ENCODE measurements at regions not wholly inside any gene's neighbourhood (a gene's known extent, or its start where the extent isn't known, plus 50 kb on each side); places are given as distances from the start of the nearest gene placed in this dataset.

- Histone ChIP-seq H3K4me3 (ENCODE audit: low read length) (no peak overlapping the region), H3K4me2 (ENCODE audit: low read length) (no peak overlapping the region), H3K27ac (ENCODE audit: low read length) (no peak overlapping the region), H2AFZ (ENCODE audit: low read depth, low read length) (no peak overlapping the region), H3K27me3 (ENCODE audit: low read depth, low read length) (no peaks in the 10 kb centered on the region), H3K36me3 (replicated peaks; ENCODE audit: low read depth, low read length) (no peaks in the 10 kb centered on the region), H3K4me1 (ENCODE audit: low read length) (no peaks in the 10 kb centered on the region), H3K79me2 (ENCODE audit: low read length) (no peaks in the 10 kb centered on the region), H4K20me1 (ENCODE audit: insufficient read depth, low read length) (no peaks in the 10 kb centered on the region), H3K9ac (ENCODE audit: low read length) (no peak overlapping the region), H3K9me3 (ENCODE audit: insufficient read depth, low read length) (no peaks in the 10 kb centered on the region)
- no peak for TF ChIP-seq CTCF (IDR thresholded peaks at IDR 0.05; ENCODE audit: low read depth, low read length)
- no peak for TF ChIP-seq EZH2phosphoT487 (IDR thresholded peaks at IDR 0.05; ENCODE audit: low read depth)
Measured at GRCh38 chr4:189514209-189514608, 426.5 kb upstream of the FRG1 start.

DNA sequence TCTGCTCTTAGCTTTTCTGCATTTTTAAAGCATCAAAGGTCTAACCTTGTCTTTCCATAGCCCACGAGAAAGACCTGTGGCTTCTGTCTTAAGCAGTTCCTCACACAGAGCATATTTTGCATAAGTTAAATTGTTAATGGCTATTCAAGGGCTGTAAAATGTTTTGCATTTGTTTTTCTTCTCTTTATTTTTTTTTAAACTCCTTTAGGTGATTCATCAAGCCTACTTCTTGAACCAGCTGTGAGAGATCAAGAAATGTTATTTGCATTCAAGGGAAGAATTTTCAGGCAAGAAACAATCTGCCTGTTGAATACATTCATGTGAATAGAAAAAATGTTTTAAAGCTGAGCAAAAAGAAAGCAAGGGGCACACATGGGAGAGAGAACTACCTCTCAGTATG is 423.8 kb upstream of the FRG1 start:
- TF ChIP-seq EZH2phosphoT487 (IDR thresholded peaks at IDR 0.05; ENCODE audit: low read depth): no peak
- Histone ChIP-seq H3K36me3 (replicated peaks; ENCODE audit: low read depth, low read length) (no peaks in the 10 kb centered on the region), H2AFZ (ENCODE audit: low read depth, low read length) (no peak overlapping the region), H3K27me3 (ENCODE audit: low read depth, low read length) (no peaks in the 10 kb centered on the region), H3K4me3 (ENCODE audit: low read length) (no peak overlapping the region), H3K4me1 (ENCODE audit: low read length) (no peaks in the 10 kb centered on the region), H3K4me2 (ENCODE audit: low read length) (no peak overlapping the region), H4K20me1 (ENCODE audit: insufficient read depth, low read length) (no peaks in the 10 kb centered on the region), H3K27ac (ENCODE audit: low read length) (no peak overlapping the region), H3K9me3 (ENCODE audit: insufficient read depth, low read length) (no peaks in the 10 kb centered on the region), H3K79me2 (ENCODE audit: low read length) (no peaks in the 10 kb centered on the region), H3K9ac (ENCODE audit: low read length) (no peak overlapping the region)

- no peak for TF ChIP-seq CTCF (IDR thresholded peaks at IDR 0.05; ENCODE audit: low read depth, low read length)
- TF ChIP-seq EZH2phosphoT487 (IDR thresholded peaks at IDR 0.05; ENCODE audit: low read depth): no peak
- H2AFZ ChIP-seq (ENCODE audit: low read depth, low read length): no peak overlapping the region
- H3K27ac ChIP-seq (ENCODE audit: low read length): no peak overlapping the region
- H3K4me2 ChIP-seq (ENCODE audit: low read length): no peak overlapping the region
- no peaks in the 10 kb centered on the region for H3K4me1 ChIP-seq (ENCODE audit: low read length)
- no peaks in the 10 kb centered on the region for H3K27me3 ChIP-seq (ENCODE audit: low read depth, low read length)
- H3K79me2 ChIP-seq (ENCODE audit: low read length): no peaks in the 10 kb centered on the region
- no peak overlapping the region for H3K9ac ChIP-seq (ENCODE audit: low read length)
- no peaks in the 10 kb centered on the region for H3K36me3 ChIP-seq (replicated peaks; ENCODE audit: low read depth, low read length)
- H4K20me1 ChIP-seq (ENCODE audit: insufficient read depth, low read length): no peaks in the 10 kb centered on the region
- no peaks in the 10 kb centered on the region for H3K9me3 ChIP-seq (ENCODE audit: insufficient read depth, low read length)
- H3K4me3 ChIP-seq (ENCODE audit: low read length): no peak overlapping the region
Measured at GRCh38 chr4:189519186-189519585, 421.5 kb upstream of the FRG1 start.

- TF ChIP-seq CTCF (IDR thresholded peaks at IDR 0.05; ENCODE audit: low read depth, low read length): no peak
- Histone ChIP-seq H3K9me3 (ENCODE audit: insufficient read depth, low read length) (no peaks in the 10 kb centered on the region), H3K9ac (ENCODE audit: low read length) (no peak overlapping the region), H3K27ac (ENCODE audit: low read length) (no peak overlapping the region), H3K27me3 (ENCODE audit: low read depth, low read length) (no peaks in the 10 kb centered on the region), H3K4me1 (ENCODE audit: low read length) (no peaks in the 10 kb centered on the region), H3K79me2 (ENCODE audit: low read length) (no peaks in the 10 kb centered on the region), H3K4me3 (ENCODE audit: low read length) (no peak overlapping the region), H2AFZ (ENCODE audit: low read depth, low read length) (no peak overlapping the region), H3K36me3 (replicated peaks; ENCODE audit: low read depth, low read length) (no peaks in the 10 kb centered on the region), H3K4me2 (ENCODE audit: low read length) (no peak overlapping the region), H4K20me1 (ENCODE audit: insufficient read depth, low read length) (no peaks in the 10 kb centered on the region)
Measured at GRCh38 chr4:189525304-189525703, 415.4 kb upstream of the FRG1 start.

- H3K27ac ChIP-seq (ENCODE audit: low read length): no peak overlapping the region
- H3K79me2 ChIP-seq (ENCODE audit: low read length): no peaks in the 10 kb centered on the region
- no peak overlapping the region for H3K4me2 ChIP-seq (ENCODE audit: low read length)
- H3K9ac ChIP-seq (ENCODE audit: low read length): no peak overlapping the region
- H3K9me3 ChIP-seq (ENCODE audit: insufficient read depth, low read length): no peaks in the 10 kb centered on the region
- no peaks in the 10 kb centered on the region for H4K20me1 ChIP-seq (ENCODE audit: insufficient read depth, low read length)
- no peak overlapping the region for H3K4me3 ChIP-seq (ENCODE audit: low read length)
- no peak overlapping the region for H2AFZ ChIP-seq (ENCODE audit: low read depth, low read length)
- no peaks in the 10 kb centered on the region for H3K36me3 ChIP-seq (replicated peaks; ENCODE audit: low read depth, low read length)
- H3K27me3 ChIP-seq (ENCODE audit: low read depth, low read length): no peaks in the 10 kb centered on the region
- TF ChIP-seq CTCF (IDR thresholded peaks at IDR 0.05; ENCODE audit: low read depth, low read length) (no peak), EZH2phosphoT487 (IDR thresholded peaks at IDR 0.05; ENCODE audit: low read depth) (no peak)
- H3K4me1 ChIP-seq (ENCODE audit: low read length): no peaks in the 10 kb centered on the region
Measured at GRCh38 chr4:189530848-189531247, 409.8 kb upstream of the FRG1 start.
